IMR-90 (cell line): ENCODE measurements at regions not wholly inside any gene's neighbourhood (a gene's known extent, or its start where the extent isn't known, plus 50 kb on each side); places are given as distances from the start of the nearest gene placed in this dataset.

ENCODE experiments used
- ATAC-seq: fragments of 200-7000 bp; cut with Tn5 transposase; 2 replicates; pipeline ENCODE4 v1.9.1; 2020; ENCODE audit warnings: low read depth, mild to moderate bottlenecking, moderate library complexity
- BruUV-seq: library from RNA; stranded (reverse); fragments of 400-500 nt; replicated peaks from 2 replicates; lab custom pipeline; 2021; lab: Mats Ljungman, UMichigan
- CTCF ChIA-PET: fragments of 300-600 bp; formaldehyde crosslinking; extraction: SDS; loops from one replicate; lab custom pipeline; 2021; ENCODE audit warnings: antibody characterized with exemption; lab: Yijun Ruan, JAX
- POLR2A ChIA-PET: fragments of 300-600 bp; sonication (Branson Sonifier 250); formaldehyde crosslinking; loops from one replicate; lab custom pipeline; 2022; ENCODE audit warnings: antibody characterized with exemption; ENCODE audit not compliant: unreplicated experiment; lab: Charles Lee
- DNase-seq: peaks from one replicate; pipeline ENCODE4 v3.0.0; 2013
- H2AFZ ChIP-seq: replicated peaks from 2 replicates; pipeline ENCODE3; 2013; ENCODE audit warnings: low read length, mild to moderate bottlenecking; ENCODE audit not compliant: poor library complexity
- H2AK5ac ChIP-seq: 2 replicates; pipeline ENCODE4 v1.6.1; 2013; ENCODE audit warnings: low read depth, low read length, inconsistent platforms
- H2AK9ac ChIP-seq: replicated peaks from 2 replicates; pipeline ENCODE3; 2013; ENCODE audit warnings: mild to moderate bottlenecking, low read depth, low read length, moderate library complexity; ENCODE audit not compliant: poor library complexity
- H2BK120ac ChIP-seq: 2 replicates; pipeline ENCODE4 v1.6.1; 2013; ENCODE audit warnings: low read depth, low read length, inconsistent platforms
- H2BK15ac ChIP-seq: 3 replicates; pipeline ENCODE4 v1.6.1; 2013; ENCODE audit warnings: low read depth, low read length, inconsistent platforms
- H2BK20ac ChIP-seq: 2 replicates; pipeline ENCODE4 v1.6.1; 2013; ENCODE audit warnings: low read depth, mild to moderate bottlenecking, inconsistent platforms, low read length, moderate library complexity
- H2BK5ac ChIP-seq: 2 replicates; pipeline ENCODE4 v1.6.1; 2013; ENCODE audit warnings: mild to moderate bottlenecking, low read depth, low read length, inconsistent platforms; ENCODE audit not compliant: poor library complexity, severe bottlenecking
- H3K14ac ChIP-seq: replicated peaks from 2 replicates; pipeline ENCODE4 v1.6.1; 2013; ENCODE audit warnings: low read depth, low read length, inconsistent platforms
- H3K18ac ChIP-seq: 2 replicates; pipeline ENCODE4 v1.6.1; 2013; ENCODE audit warnings: low read depth, low read length, control low read depth
- H3K23ac ChIP-seq: 2 replicates; pipeline ENCODE4 v1.6.1; 2013; ENCODE audit warnings: low read depth, low read length, inconsistent platforms
- H3K27ac ChIP-seq: 2 replicates; pipeline ENCODE4 v1.5.1; 2013; ENCODE audit warnings: mild to moderate bottlenecking, control low read depth, low read length; ENCODE audit not compliant: insufficient read depth
- H3K27me3 ChIP-seq: 2 replicates; pipeline ENCODE4 v1.6.1; 2013; ENCODE audit warnings: low read length; ENCODE audit not compliant: control insufficient read depth, insufficient read depth
- H3K36me3 ChIP-seq: 2 replicates; pipeline ENCODE4 v1.6.1; 2013; ENCODE audit warnings: low read length, mixed read lengths; ENCODE audit not compliant: control insufficient read depth, insufficient read depth
- H3K4ac ChIP-seq: 2 replicates; pipeline ENCODE4 v1.6.1; 2013; ENCODE audit warnings: low read depth, low read length, inconsistent platforms
- H3K4me1 ChIP-seq: 2 replicates; pipeline ENCODE4 v1.6.1; 2013; ENCODE audit warnings: low read length, mixed read lengths; ENCODE audit not compliant: control insufficient read depth, insufficient read depth
- H3K4me2 ChIP-seq: 2 replicates; pipeline ENCODE4 v1.6.1; 2013; ENCODE audit warnings: low read depth, mild to moderate bottlenecking, control low read depth, low read length, moderate library complexity
- H3K4me3 ChIP-seq: 2 replicates; pipeline ENCODE4 v1.5.1; 2013; ENCODE audit warnings: low read depth, mild to moderate bottlenecking, control low read depth, low read length, moderate library complexity; ENCODE audit not compliant: insufficient read depth
- H3K56ac ChIP-seq: 2 replicates; pipeline ENCODE4 v1.6.1; 2013; ENCODE audit warnings: low read length, inconsistent platforms; ENCODE audit not compliant: insufficient read depth; ENCODE audit errors: extremely low read depth
- H3K79me1 ChIP-seq, 2 experiments: 2 replicates each; pipeline ENCODE4 v1.6.1; 2013; ENCODE audit warnings: low read length in 2 of 2, inconsistent platforms in 1 of 2, low read depth in 1 of 2
- H3K9ac ChIP-seq: 2 replicates; pipeline ENCODE4 v1.6.1; 2013; ENCODE audit warnings: low read depth, low read length, control low read depth
- H3K9me1 ChIP-seq: 2 replicates; pipeline ENCODE4 v1.6.1; 2013; ENCODE audit warnings: low read length, inconsistent platforms; ENCODE audit not compliant: insufficient read depth
- H3K9me3 ChIP-seq: 2 replicates; pipeline ENCODE4 v1.6.1; 2013; ENCODE audit warnings: low read length; ENCODE audit not compliant: control insufficient read depth, insufficient read depth
- H4K20me1 ChIP-seq: 2 replicates; pipeline ENCODE4 v1.6.1; 2013; ENCODE audit warnings: low read length, inconsistent platforms; ENCODE audit not compliant: insufficient read depth
- H4K5ac ChIP-seq: 2 replicates; pipeline ENCODE4 v1.6.1; 2013; ENCODE audit warnings: mild to moderate bottlenecking, low read depth, low read length, control low read depth
- H4K8ac ChIP-seq, 2 experiments: 2 replicates each; pipeline ENCODE4 v1.6.1; 2013; ENCODE audit warnings: low read depth in 2 of 2, low read length in 2 of 2, control low read depth in 1 of 2, inconsistent platforms in 1 of 2
- H4K91ac ChIP-seq: 2 replicates; pipeline ENCODE4 v1.6.1; 2013; ENCODE audit warnings: low read depth, low read length, inconsistent platforms; ENCODE audit not compliant: insufficient read depth
- BHLHE40 ChIP-seq: fragments of 150-350 bp; IDR thresholded peaks from 2 replicates; pipeline ENCODE4 v1.6.1; 2016; ENCODE audit warnings: mild to moderate bottlenecking, low read depth, low read length
- CEBPB ChIP-seq: IDR thresholded peaks from 2 replicates; pipeline ENCODE4 v1.6.1; 2012; ENCODE audit warnings: low read depth, low read length, improper control_type of control experiment
- CHD1 ChIP-seq: IDR thresholded peaks from 2 replicates; pipeline ENCODE4 v1.6.1; 2012; ENCODE audit warnings: low read depth, low read length, improper control_type of control experiment
- FOS ChIP-seq: fragments of 150-350 bp; IDR thresholded peaks from 2 replicates; pipeline ENCODE4 v1.6.1; 2016; ENCODE audit warnings: low read depth, low read length
- MAFK ChIP-seq: IDR thresholded peaks from 2 replicates; pipeline ENCODE4 v1.6.1; 2012; ENCODE audit warnings: low read depth, low read length, improper control_type of control experiment
- MAZ ChIP-seq: IDR thresholded peaks from 2 replicates; pipeline ENCODE4 v1.6.1; 2012; ENCODE audit warnings: low read depth, mild to moderate bottlenecking, low read length, improper control_type of control experiment, moderate library complexity, borderline replicate concordance
- MXI1 ChIP-seq: IDR thresholded peaks from 2 replicates; pipeline ENCODE4 v1.6.1; 2012; ENCODE audit warnings: low read depth, mild to moderate bottlenecking, low read length, moderate library complexity, borderline replicate concordance
- NFE2L2 ChIP-seq: fragments of 150-350 bp; IDR thresholded peaks from 2 replicates; pipeline ENCODE4 v1.6.1; 2016; ENCODE audit warnings: low read depth, mild to moderate bottlenecking, low read length
- POLR2A ChIP-seq: IDR thresholded peaks from 2 replicates; pipeline ENCODE4 v1.6.1; 2012; ENCODE audit warnings: mild to moderate bottlenecking, low read depth, low read length
- RAD21 ChIP-seq: IDR thresholded peaks from 2 replicates; pipeline ENCODE4 v1.6.1; 2012; ENCODE audit warnings: low read length, improper control_type of control experiment
- RCOR1 ChIP-seq: IDR thresholded peaks from 2 replicates; pipeline ENCODE4 v1.6.1; 2012; ENCODE audit warnings: mild to moderate bottlenecking, low read length, improper control_type of control experiment; ENCODE audit not compliant: insufficient replicate concordance
- RFX5 ChIP-seq: IDR thresholded peaks from 2 replicates; pipeline ENCODE4 v1.8.0; 2012; ENCODE audit warnings: low read depth, mild to moderate bottlenecking, low read length, moderate library complexity
- SMC3 ChIP-seq: fragments of 150-350 bp; IDR thresholded peaks from 2 replicates; pipeline ENCODE4 v1.6.1; 2016; ENCODE audit warnings: low read depth, mild to moderate bottlenecking, antibody characterized with exemption, low read length, moderate library complexity
- WGBS, 2 experiments: methylation state at CpG; one replicate each; pipeline versions ENCODE4 v1.1.5 to v1.1.7; 2013; ENCODE audit warnings: missing lambda C conversion rate in 2 of 2; ENCODE audit not compliant: insufficient read length in 1 of 2; ENCODE audit errors: extremely low coverage in 2 of 2; 5-methylcytosine and 5-hydroxymethylcytosine counted together
- dilution Hi-C: fragments of 300-500 bp; cut with HindIII; formaldehyde crosslinking; loops from one replicate; pipeline ENCODE4 v1.14.3; 2018; ENCODE audit warnings: low sequenced_read_pairs; ENCODE audit not compliant: unreplicated experiment
- in situ Hi-C: fragments of 300-500 bp; cut with MboI; formaldehyde crosslinking; loops from 3 replicates; pipeline ENCODE4 v1.14.3; 2019; ENCODE audit warnings: low sequenced_read_pairs, inconsistent platforms, mixed read lengths
- intact Hi-C: fragments of 100-400 bp; cut with micrococcal nuclease; formaldehyde crosslinking; loops from 2 replicates; pipeline ENCODE4 v1.10.0; 2022
- TF ChIP-seq, protein P1 (sequence below): fragments of 150-350 bp; IDR thresholded peaks from 2 replicates; pipeline ENCODE4 v1.6.1; 2017; ENCODE audit warnings: mild to moderate bottlenecking, antibody characterized with exemption, low read length, low read depth
- TF ChIP-seq, protein P2 (sequence below): fragments of 150-350 bp; IDR thresholded peaks from 2 replicates; pipeline ENCODE4 v1.6.1; 2016; ENCODE audit warnings: low read depth, mild to moderate bottlenecking, low read length, moderate library complexity, borderline replicate concordance
- TF ChIP-seq, protein P3 (sequence below): conservative IDR thresholded peaks from 2 replicates; pipeline ENCODE4 v1.5.1; 2012; ENCODE audit warnings: mild to moderate bottlenecking, low read depth, low read length, improper control_type of control experiment

DNA sequence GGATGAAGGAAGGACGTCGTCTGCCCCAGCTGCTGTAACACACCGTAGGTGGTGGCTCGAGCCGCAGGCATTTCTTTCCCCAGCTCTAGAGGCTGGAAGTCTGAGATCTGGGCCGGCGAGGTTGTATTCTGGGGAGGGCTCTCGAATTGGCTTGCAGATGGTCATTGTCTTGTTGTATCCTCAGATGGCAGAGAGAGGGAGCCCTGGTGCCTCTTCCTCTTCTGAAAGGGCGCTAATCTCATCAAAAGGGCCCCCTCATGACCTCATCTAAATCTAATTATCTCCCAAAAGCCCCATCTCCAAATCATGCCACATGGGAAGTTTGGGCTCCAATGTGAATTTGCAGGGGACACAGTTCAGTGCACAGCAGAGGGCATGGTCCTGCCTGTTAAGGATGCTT lies 109.0 kb downstream of the SIK1 start:
- Histone ChIP-seq H3K4me3 (no peak overlapping the region), H4K91ac (no peak overlapping the region), H3K9me1 (no peaks in the 10 kb centered on the region), H2BK120ac (no peak overlapping the region), H2BK15ac (no peak overlapping the region), H3K27ac (no peak overlapping the region), H2AK5ac (no peak overlapping the region), H2AFZ (no peak overlapping the region), H3K18ac (no peak overlapping the region), H3K79me1 (no peaks in the 10 kb centered on the region), H3K36me3 (no peaks in the 10 kb centered on the region), H4K20me1 (no peaks in the 10 kb centered on the region), H3K27me3 (peaks cover 3% of the 10 kb centered on the region), H3K4ac (no peak overlapping the region), H3K56ac (no peak overlapping the region), H3K14ac (no peak overlapping the region), H4K5ac (no peak overlapping the region), H2BK5ac (no peak overlapping the region), H2AK9ac (no peak overlapping the region), H3K23ac (no peak overlapping the region), H3K4me2 (no peak overlapping the region), H4K8ac (no peak overlapping the region), H3K9me3 (peaks cover 10% of the 10 kb centered on the region), H3K9ac (no peak overlapping the region), H2BK20ac (no peak overlapping the region), H3K4me1 (peaks cover 13% of the 10 kb centered on the region)
- CTCF ChIA-PET, result no interaction called here
- in situ Hi-C loops, result no loop called here
- dilution Hi-C loops, result no loop called here
- TF ChIP-seq MAFK (no peak), CHD1 (no peak), MXI1 (no peak), SMC3 (no peak), POLR2A (no peak), CEBPB (no peak), RAD21 (no peak), BHLHE40 (no peak), RFX5 (no peak), FOS (no peak), NFE2L2 (no peak), MAZ (no peak), RCOR1 (no peak)
- TF ChIP-seq, protein P1, sequence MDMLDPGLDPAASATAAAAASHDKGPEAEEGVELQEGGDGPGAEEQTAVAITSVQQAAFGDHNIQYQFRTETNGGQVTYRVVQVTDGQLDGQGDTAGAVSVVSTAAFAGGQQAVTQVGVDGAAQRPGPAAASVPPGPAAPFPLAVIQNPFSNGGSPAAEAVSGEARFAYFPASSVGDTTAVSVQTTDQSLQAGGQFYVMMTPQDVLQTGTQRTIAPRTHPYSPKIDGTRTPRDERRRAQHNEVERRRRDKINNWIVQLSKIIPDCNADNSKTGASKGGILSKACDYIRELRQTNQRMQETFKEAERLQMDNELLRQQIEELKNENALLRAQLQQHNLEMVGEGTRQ, result no peak
- TF ChIP-seq, protein P2, sequence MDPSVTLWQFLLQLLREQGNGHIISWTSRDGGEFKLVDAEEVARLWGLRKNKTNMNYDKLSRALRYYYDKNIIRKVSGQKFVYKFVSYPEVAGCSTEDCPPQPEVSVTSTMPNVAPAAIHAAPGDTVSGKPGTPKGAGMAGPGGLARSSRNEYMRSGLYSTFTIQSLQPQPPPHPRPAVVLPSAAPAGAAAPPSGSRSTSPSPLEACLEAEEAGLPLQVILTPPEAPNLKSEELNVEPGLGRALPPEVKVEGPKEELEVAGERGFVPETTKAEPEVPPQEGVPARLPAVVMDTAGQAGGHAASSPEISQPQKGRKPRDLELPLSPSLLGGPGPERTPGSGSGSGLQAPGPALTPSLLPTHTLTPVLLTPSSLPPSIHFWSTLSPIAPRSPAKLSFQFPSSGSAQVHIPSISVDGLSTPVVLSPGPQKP, result no peak
- TF ChIP-seq, protein P3, sequence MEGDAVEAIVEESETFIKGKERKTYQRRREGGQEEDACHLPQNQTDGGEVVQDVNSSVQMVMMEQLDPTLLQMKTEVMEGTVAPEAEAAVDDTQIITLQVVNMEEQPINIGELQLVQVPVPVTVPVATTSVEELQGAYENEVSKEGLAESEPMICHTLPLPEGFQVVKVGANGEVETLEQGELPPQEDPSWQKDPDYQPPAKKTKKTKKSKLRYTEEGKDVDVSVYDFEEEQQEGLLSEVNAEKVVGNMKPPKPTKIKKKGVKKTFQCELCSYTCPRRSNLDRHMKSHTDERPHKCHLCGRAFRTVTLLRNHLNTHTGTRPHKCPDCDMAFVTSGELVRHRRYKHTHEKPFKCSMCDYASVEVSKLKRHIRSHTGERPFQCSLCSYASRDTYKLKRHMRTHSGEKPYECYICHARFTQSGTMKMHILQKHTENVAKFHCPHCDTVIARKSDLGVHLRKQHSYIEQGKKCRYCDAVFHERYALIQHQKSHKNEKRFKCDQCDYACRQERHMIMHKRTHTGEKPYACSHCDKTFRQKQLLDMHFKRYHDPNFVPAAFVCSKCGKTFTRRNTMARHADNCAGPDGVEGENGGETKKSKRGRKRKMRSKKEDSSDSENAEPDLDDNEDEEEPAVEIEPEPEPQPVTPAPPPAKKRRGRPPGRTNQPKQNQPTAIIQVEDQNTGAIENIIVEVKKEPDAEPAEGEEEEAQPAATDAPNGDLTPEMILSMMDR, result no peak
- WGBS, 2 experiments, result no CpG with 5 or more reads among the region's 9 CpGs
- ATAC-seq (no peak), DNase-seq (no peak)
- intact Hi-C loops, result no loop called here
- no TSS peak for BruUV-seq
- POLR2A ChIA-PET, result no interaction called here
